ENCODE measurements at regions not wholly inside any gene's neighbourhood (a gene's known extent, or its start where the extent isn't known, plus 50 kb on each side); places are given as distances from the start of the nearest gene placed in this dataset.

DNA sequence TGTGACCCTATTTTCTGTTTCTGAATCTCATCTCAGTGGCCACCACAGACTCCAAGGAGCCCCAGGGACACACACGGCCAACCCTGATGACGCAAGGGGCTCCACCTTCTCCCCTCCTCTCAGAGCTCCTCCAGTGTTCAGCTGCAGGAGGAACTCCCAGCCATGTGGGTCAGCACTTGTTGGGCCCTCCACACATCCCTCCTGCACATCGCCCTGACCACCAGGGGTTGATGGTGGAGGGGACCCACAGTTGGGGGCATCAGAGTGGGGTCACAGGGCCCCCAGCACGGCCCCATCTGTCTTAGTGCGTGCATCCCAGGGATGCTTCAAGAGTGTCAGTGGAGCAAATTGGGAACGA is 499.6 kb downstream of the BRD1 start:
- FAIRE-seq (no peak), ATAC-seq (no peak), DNase-seq (ENCODE audit: low spot score) (no peak)
- TF ChIP-seq ZNF766 (CRISPR knock-in tag; IDR thresholded peaks at IDR 0.05; ENCODE audit: borderline replicate concordance) (no peak), ZBTB8A (CRISPR knock-in tag; IDR thresholded peaks at IDR 0.05; ENCODE audit: borderline replicate concordance, low read depth) (no peak), ZNF160 (CRISPR knock-in tag; IDR thresholded peaks at IDR 0.05) (no peak)
- Histone ChIP-seq H3K4me3 (replicated peaks in 1 of 3; ENCODE audit: insufficient read depth in 1 of 3, low read depth in 2 of 3, low read length in 3 of 3) (no peak overlapping the region), H3K4me1 (ENCODE audit: insufficient read depth, low read length) (no peaks in the 10 kb centered on the region), H3K36me3 (replicated peaks in 1 of 2; ENCODE audit: control insufficient read depth in 1 of 2, insufficient read depth in 2 of 2, low read length in 2 of 2) (no peaks in the 10 kb centered on the region), H3K27me3 (ENCODE audit: control insufficient read depth in 1 of 2, insufficient read depth in 2 of 2, low read length in 2 of 2) (peaks cover 2 to 48% of the 10 kb centered on the region in 2 experiments; a peak in 4 of 5 replicates), H3K9ac (ENCODE audit: insufficient read depth, low read depth, low read length) (no peak overlapping the region), H3K27ac (ENCODE audit: extremely low read length, insufficient read depth, low read length) (no peak overlapping the region), H3K9me3 (ENCODE audit: low read length) (peaks cover 10% of the 10 kb centered on the region; the same call in 1 of the 2 replicates), H4K20me1 (ENCODE audit: insufficient read depth, low read length) (no peaks in the 10 kb centered on the region), H2AFZ (ENCODE audit: low read length) (no peak overlapping the region), H3K4me2 (ENCODE audit: low read depth, low read length) (no peak overlapping the region), H3K79me2 (ENCODE audit: insufficient read depth, low read length) (no peaks in the 10 kb centered on the region)
- BruUV-seq (replicated peaks), result no TSS peak
- 17% methylated on average over 5 of the region's 6 CpGs for WGBS (ENCODE audit: low lambda C conversion rate)
- ChIA-PET POLR2A (no interaction called here), CTCF (ENCODE audit: low intra/inter-chr PET ratio, low total read pairs) (no interaction called here)
- in situ Hi-C loops (cut with HindIII; ENCODE audit: extremely low pct_ligation_motif_present, low pct_unique_long_range_greater_than_20kb) (no loop called here), intact Hi-C loops (cut with micrococcal nuclease; ENCODE audit: unreplicated experiment) (no loop called here)

DNA sequence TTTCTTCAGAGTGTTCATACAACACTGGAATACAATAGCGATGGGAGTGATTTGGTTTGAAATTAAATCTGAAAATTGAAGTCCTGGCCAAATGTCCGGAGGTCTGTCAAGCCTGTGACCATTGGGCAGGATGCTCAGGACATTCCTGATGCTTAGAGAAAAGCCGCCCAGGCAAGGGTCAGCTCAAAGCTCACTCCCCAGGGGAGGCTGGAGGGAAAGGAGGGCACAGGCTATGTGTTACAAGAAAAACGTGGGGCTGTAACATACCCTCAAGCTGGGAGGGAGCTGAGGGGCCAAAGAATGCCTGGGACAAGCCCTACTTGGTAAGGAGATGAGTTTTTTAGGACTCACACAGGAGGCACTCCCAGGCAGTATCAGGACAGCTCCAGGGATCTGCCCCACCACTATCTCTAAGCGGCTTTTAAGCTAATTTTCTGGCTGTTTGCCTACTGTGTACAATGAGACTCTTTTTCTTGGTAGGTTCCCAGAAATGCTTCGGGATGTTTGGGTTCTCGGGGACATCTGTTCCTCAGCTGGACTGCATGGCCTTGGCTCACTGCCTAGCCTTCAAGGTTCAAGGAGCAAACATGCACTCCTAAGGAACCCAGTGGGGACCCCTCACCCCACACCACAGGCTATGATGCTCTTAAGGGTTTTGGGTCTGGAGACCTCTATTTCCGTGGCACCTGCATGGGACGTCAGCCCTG is 500.1 kb downstream of the BRD1 start:
- in situ Hi-C loops (cut with HindIII; ENCODE audit: extremely low pct_ligation_motif_present, low pct_unique_long_range_greater_than_20kb), result no loop called here
- Histone ChIP-seq H3K9ac (ENCODE audit: insufficient read depth, low read depth, low read length) (no peak overlapping the region), H3K4me2 (ENCODE audit: low read depth, low read length) (no peak overlapping the region), H2AFZ (ENCODE audit: low read length) (no peak overlapping the region), H3K4me1 (ENCODE audit: insufficient read depth, low read length) (no peaks in the 10 kb centered on the region), H3K4me3 (replicated peaks in 1 of 3; ENCODE audit: insufficient read depth in 1 of 3, low read depth in 2 of 3, low read length in 3 of 3) (no peak overlapping the region), H4K20me1 (ENCODE audit: insufficient read depth, low read length) (no peaks in the 10 kb centered on the region), H3K79me2 (ENCODE audit: insufficient read depth, low read length) (no peaks in the 10 kb centered on the region), H3K9me3 (ENCODE audit: low read length) (peaks cover 10% of the 10 kb centered on the region; the same call in 1 of the 2 replicates), H3K36me3 (replicated peaks in 1 of 2; ENCODE audit: control insufficient read depth in 1 of 2, insufficient read depth in 2 of 2, low read length in 2 of 2) (no peaks in the 10 kb centered on the region), H3K27ac (ENCODE audit: extremely low read length, insufficient read depth, low read length) (no peak overlapping the region), H3K27me3 (ENCODE audit: control insufficient read depth in 1 of 2, insufficient read depth in 2 of 2, low read length in 2 of 2) (peaks cover 2 to 49% of the 10 kb centered on the region in 2 experiments; a peak in 4 of 5 replicates)
- TF ChIP-seq KAT7 (CRISPR knock-in tag; IDR thresholded peaks at IDR 0.05; ENCODE audit: borderline replicate concordance), result no peak
- TF ChIP-seq AKAP8 (CRISPR knock-in tag; IDR thresholded peaks at IDR 0.05), result no peak
- TF ChIP-seq, protein P1, sequence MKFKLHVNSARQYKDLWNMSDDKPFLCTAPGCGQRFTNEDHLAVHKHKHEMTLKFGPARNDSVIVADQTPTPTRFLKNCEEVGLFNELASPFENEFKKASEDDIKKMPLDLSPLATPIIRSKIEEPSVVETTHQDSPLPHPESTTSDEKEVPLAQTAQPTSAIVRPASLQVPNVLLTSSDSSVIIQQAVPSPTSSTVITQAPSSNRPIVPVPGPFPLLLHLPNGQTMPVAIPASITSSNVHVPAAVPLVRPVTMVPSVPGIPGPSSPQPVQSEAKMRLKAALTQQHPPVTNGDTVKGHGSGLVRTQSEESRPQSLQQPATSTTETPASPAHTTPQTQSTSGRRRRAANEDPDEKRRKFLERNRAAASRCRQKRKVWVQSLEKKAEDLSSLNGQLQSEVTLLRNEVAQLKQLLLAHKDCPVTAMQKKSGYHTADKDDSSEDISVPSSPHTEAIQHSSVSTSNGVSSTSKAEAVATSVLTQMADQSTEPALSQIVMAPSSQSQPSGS (CRISPR knock-in tag; IDR thresholded peaks at IDR 0.05), result no peak
- ChIA-PET CTCF (ENCODE audit: low intra/inter-chr PET ratio, low total read pairs) (no interaction called here), POLR2A (no interaction called here)
- FAIRE-seq (no peak), ATAC-seq (no peak), DNase-seq (ENCODE audit: low spot score) (no peak)
- whole genome bisulfite sequencing (ENCODE audit: low lambda C conversion rate), result 0% methylated on average over 3 of the region's 9 CpGs
- intact Hi-C loops (cut with micrococcal nuclease; ENCODE audit: unreplicated experiment), result no loop called here
- BruUV-seq (replicated peaks), result no TSS peak

All from HepG2 (cell line).